Effector memory CD4-positive, alpha-beta T cell (primary cell): ENCODE measurements at regions not wholly inside any gene's neighbourhood (a gene's known extent, or its start where the extent isn't known, plus 50 kb on each side); places are given as distances from the start of the nearest gene placed in this dataset.

Source experiments
- DNase-seq, 3 donors: peaks; one replicate each; pipeline ENCODE4 v3.0.0-alpha.2; 2020
- H3K27ac ChIP-seq: 2 replicates; pipeline ENCODE4 v1.7.0; 2013; ENCODE audit warnings: mild to moderate bottlenecking, low read length, moderate library complexity; ENCODE audit not compliant: insufficient read depth, poor library complexity, severe bottlenecking
- H3K27me3 ChIP-seq: replicated peaks from 2 replicates; pipeline ENCODE4 v1.7.0; 2013; ENCODE audit warnings: mild to moderate bottlenecking, low read length; ENCODE audit not compliant: insufficient read depth, control insufficient read depth, poor library complexity, severe bottlenecking
- H3K36me3 ChIP-seq: 2 replicates; pipeline ENCODE4 v1.7.0; 2013; ENCODE audit warnings: mild to moderate bottlenecking, low read length, moderate library complexity; ENCODE audit not compliant: control insufficient read depth, insufficient read depth
- H3K4me1 ChIP-seq: 2 replicates; pipeline ENCODE4 v1.7.0; 2013; ENCODE audit warnings: low read length, mild to moderate bottlenecking; ENCODE audit not compliant: control insufficient read depth, insufficient read depth, poor library complexity, severe bottlenecking
- H3K4me3 ChIP-seq: 2 replicates; pipeline ENCODE4 v1.7.0; 2013; ENCODE audit warnings: low read length, low read depth, mild to moderate bottlenecking; ENCODE audit not compliant: insufficient read depth, poor library complexity, severe bottlenecking
- H3K9me3 ChIP-seq: 2 replicates; pipeline ENCODE4 v1.7.0; 2013; ENCODE audit warnings: mild to moderate bottlenecking, low read length, moderate library complexity; ENCODE audit not compliant: control insufficient read depth

DNA sequence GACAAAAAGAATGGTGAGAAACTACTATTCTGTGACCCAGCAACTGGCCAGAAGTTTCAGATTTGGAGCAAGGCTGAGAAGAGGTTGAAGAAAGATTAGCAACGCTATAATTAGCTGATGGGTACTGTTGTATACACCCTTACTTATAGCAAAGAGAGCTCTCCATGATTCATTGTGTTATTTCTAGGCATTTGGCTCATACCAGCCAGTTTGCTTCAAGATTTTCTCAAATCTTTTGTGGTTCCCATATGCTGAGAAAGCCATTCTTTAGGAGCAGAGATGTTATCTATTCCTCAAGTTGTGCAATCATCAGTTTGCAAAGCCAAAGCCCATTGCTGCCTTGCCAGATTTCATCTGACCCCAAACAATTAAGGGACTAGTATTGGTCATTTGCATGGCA, 179.4 kb downstream of the ETS1 start:
- Histone ChIP-seq H3K4me1 (no peaks in the 10 kb centered on the region), H3K9me3 (no peaks in the 10 kb centered on the region), H3K36me3 (no peaks in the 10 kb centered on the region), H3K27me3 (no peaks in the 10 kb centered on the region), H3K4me3 (no peak overlapping the region), H3K27ac (no peak overlapping the region)
- DNase-seq, result no peak

GRCh38 chr11:128405714-128406662, 181.4 kb downstream of the ETS1 start:
- no peak for DNase-seq

DNA sequence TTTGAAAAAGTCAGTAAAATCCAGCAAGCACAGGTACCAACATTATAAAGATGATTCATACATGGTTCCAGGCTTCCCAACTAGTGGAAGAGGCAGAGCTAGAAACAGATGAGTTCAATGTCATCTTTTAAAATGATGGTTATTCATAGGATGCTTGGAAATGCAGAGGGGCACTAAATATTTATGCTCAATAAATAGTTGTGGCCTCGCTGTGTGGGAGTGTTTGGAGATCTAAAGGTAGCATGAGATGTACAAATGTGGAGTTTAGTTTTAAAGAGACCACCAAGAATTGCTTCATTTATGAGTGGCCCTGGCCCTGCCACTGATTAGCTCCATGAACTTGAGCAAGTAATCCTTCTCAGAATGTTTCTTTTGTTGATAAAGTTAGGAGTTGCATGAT, 182.2 kb downstream of the ETS1 start:
- no peak for DNase-seq
- H3K27me3 ChIP-seq, result no peaks in the 10 kb centered on the region
- no peak overlapping the region for H3K4me3 ChIP-seq
- H3K36me3 ChIP-seq, result no peaks in the 10 kb centered on the region
- H3K4me1 ChIP-seq, result no peaks in the 10 kb centered on the region
- H3K27ac ChIP-seq, result no peak overlapping the region
- no peaks in the 10 kb centered on the region for H3K9me3 ChIP-seq

More at GRCh38 chr11:128405714-128406662, 181.4 kb downstream of the ETS1 start:
- Histone ChIP-seq H3K9me3 (no peaks in the 10 kb centered on the region), H3K27me3 (no peaks in the 10 kb centered on the region), H3K27ac (no peak overlapping the region), H3K36me3 (no peaks in the 10 kb centered on the region), H3K4me1 (no peaks in the 10 kb centered on the region), H3K4me3 (no peak overlapping the region)

DNA sequence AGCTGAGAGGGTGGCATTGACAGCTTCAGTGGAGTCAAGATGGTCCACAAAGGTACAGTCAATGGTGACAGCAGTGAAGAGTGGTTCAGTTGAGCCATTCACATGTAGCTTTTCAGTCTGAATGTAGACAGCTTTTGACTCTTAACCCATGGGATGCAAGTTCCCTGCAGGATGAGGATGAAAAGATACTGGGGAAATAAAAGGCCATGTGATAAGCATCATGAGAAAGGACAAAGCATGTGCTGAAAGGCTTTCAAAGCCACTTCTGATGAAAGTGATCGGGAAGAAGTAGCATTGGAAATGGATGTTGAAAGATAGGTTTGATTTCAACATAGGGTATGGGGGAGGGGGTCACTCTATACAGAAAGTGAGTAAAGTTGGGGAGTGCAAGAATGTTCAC, 182.9 kb downstream of the ETS1 start:
- Histone ChIP-seq H3K27me3 (no peaks in the 10 kb centered on the region), H3K4me3 (no peak overlapping the region), H3K9me3 (no peaks in the 10 kb centered on the region), H3K4me1 (no peaks in the 10 kb centered on the region), H3K27ac (no peak overlapping the region), H3K36me3 (no peaks in the 10 kb centered on the region)
- no peak for DNase-seq

- no peaks in the 10 kb centered on the region for H3K4me1 ChIP-seq
- no peak overlapping the region for H3K27ac ChIP-seq
- no peak for DNase-seq
- no peaks in the 10 kb centered on the region for H3K36me3 ChIP-seq
- H3K4me3 ChIP-seq, result no peak overlapping the region
- H3K9me3 ChIP-seq, result no peaks in the 10 kb centered on the region
- no peaks in the 10 kb centered on the region for H3K27me3 ChIP-seq
These were observed 186.8 kb downstream of the ETS1 start for GRCh38 chr11:128400382-128401203.

- H3K27me3 ChIP-seq, result no peaks in the 10 kb centered on the region
- no peaks in the 10 kb centered on the region for H3K9me3 ChIP-seq
- H3K4me3 ChIP-seq, result no peak overlapping the region
- no peaks in the 10 kb centered on the region for H3K36me3 ChIP-seq
- no peak for DNase-seq
- no peak overlapping the region for H3K27ac ChIP-seq
- no peaks in the 10 kb centered on the region for H3K4me1 ChIP-seq
These were observed 187.9 kb downstream of the ETS1 start for GRCh38 chr11:128399251-128400121.

- H3K9me3 ChIP-seq, result no peaks in the 10 kb centered on the region
- no peak overlapping the region for H3K27ac ChIP-seq
- no peak for DNase-seq
These were observed 188.7 kb downstream of the ETS1 start for GRCh38 chr11:128398517-128399250.

GRCh38 chr11:128397362-128397761, 190.0 kb downstream of the ETS1 start:
- DNase-seq, result no peak
- Histone ChIP-seq H3K27ac (no peak overlapping the region), H3K9me3 (no peaks in the 10 kb centered on the region), H3K4me3 (no peak overlapping the region), H3K27me3 (no peaks in the 10 kb centered on the region), H3K36me3 (no peaks in the 10 kb centered on the region), H3K4me1 (no peaks in the 10 kb centered on the region)

More at GRCh38 chr11:128398517-128399250, 188.7 kb downstream of the ETS1 start:
- Histone ChIP-seq H3K27me3 (no peaks in the 10 kb centered on the region), H3K36me3 (no peaks in the 10 kb centered on the region), H3K4me3 (no peak overlapping the region), H3K4me1 (no peaks in the 10 kb centered on the region)

DNA sequence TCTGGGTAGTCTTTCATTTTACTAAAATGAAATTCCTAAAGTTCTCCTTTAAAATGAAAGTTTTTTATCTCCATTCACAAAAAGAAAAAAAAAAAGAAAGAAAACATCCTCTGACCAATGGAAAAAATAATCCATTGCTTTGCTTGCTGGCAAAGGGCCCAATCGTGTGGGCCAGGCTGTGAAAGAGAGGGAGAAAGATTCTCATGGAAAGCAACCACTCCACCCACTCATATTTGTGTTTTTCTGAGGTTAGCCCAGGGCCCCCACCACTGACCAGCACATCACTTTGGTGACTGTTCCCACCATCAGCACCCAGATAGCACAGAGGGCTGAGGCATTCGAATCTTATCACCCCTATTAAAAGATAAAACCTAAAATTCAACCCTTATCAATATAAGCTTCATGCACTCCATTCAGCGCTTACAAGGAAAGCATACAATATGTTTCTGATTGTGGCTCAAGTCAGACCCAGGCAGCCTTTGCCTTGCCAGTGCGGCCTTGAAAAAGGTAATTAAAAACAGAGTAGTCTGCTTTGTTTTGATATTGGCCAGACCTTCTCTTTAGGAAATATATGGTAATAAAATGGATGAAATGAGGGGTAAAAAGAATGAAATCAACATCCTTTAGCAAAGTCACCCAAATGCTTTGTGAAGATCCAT, 192.8 kb downstream of the ETS1 start:
- H3K9me3 ChIP-seq, result no peaks in the 10 kb centered on the region
- H3K4me3 ChIP-seq, result no peak overlapping the region
- H3K27me3 ChIP-seq, result no peaks in the 10 kb centered on the region
- no peak for DNase-seq
- H3K27ac ChIP-seq, result no peak overlapping the region
- no peaks in the 10 kb centered on the region for H3K4me1 ChIP-seq
- no peaks in the 10 kb centered on the region for H3K36me3 ChIP-seq
